PC-3 (cell line): ENCODE measurements at regions not wholly inside any gene's neighbourhood (a gene's known extent, or its start where the extent isn't known, plus 50 kb on each side); places are given as distances from the start of the nearest gene placed in this dataset.

Experiments used
- ATAC-seq: fragments of 200-7000 bp; cut with Tn5 transposase; 2 replicates; pipeline ENCODE4 v1.9.1; 2020; ENCODE audit warnings: mild to moderate bottlenecking, moderate library complexity
- BruUV-seq: library from RNA; stranded (reverse); fragments of 400-500 nt; replicated peaks from 2 replicates; lab custom pipeline; 2021; lab: Mats Ljungman, UMichigan
- CTCF ChIA-PET: fragments of 300-600 bp; sonication (Branson Sonifier 250); formaldehyde crosslinking; loops from one replicate; lab custom pipeline; 2022; ENCODE audit warnings: antibody characterized with exemption; lab: Charles Lee
- POLR2A ChIA-PET: fragments of 300-600 bp; sonication (Branson Sonifier 250); formaldehyde crosslinking; loops from one replicate; lab custom pipeline; 2022; ENCODE audit warnings: antibody characterized with exemption; ENCODE audit not compliant: unreplicated experiment; lab: Charles Lee
- DNase-seq: peaks from one replicate; pipeline ENCODE4 v3.0.0-alpha.2; 2015
- H2AFZ ChIP-seq: fragments of 300-600 bp; sonication (generic); 2 replicates; pipeline ENCODE4 v1.6.0; 2016; ENCODE audit warnings: antibody characterized with exemption, low read length
- H3F3A ChIP-seq: fragments of 300-600 bp; sonication (generic); one replicate; pipeline ENCODE4 v1.6.0; 2017; ENCODE audit warnings: antibody characterized with exemption, low read length, control low read depth, mild to moderate bottlenecking; ENCODE audit not compliant: unreplicated experiment
- H3K27ac ChIP-seq: fragments of 300-600 bp; sonication (generic); 2 replicates; pipeline ENCODE4 v1.5.1; 2016; ENCODE audit warnings: mild to moderate bottlenecking, low read length
- H3K27me3 ChIP-seq: fragments of 300-600 bp; sonication (generic); 2 replicates; pipeline ENCODE4 v1.6.1; 2016; ENCODE audit warnings: low read length, mixed read lengths
- H3K36me3 ChIP-seq: fragments of 300-600 bp; sonication (generic); 2 replicates; pipeline ENCODE4 v1.6.1; 2016; ENCODE audit warnings: low read depth, mixed run types, low read length, mixed read lengths
- H3K4me1 ChIP-seq: fragments of 300-600 bp; sonication (generic); 2 replicates; pipeline ENCODE4 v1.5.1; 2016; ENCODE audit warnings: low read length; ENCODE audit not compliant: insufficient read depth
- H3K4me2 ChIP-seq: fragments of 300-600 bp; sonication (generic); 2 replicates; pipeline ENCODE4 v1.6.0; 2016; ENCODE audit warnings: low read length
- H3K4me3 ChIP-seq: fragments of 300-600 bp; sonication (generic); 2 replicates; pipeline ENCODE4 v1.5.1; 2016; ENCODE audit warnings: mild to moderate bottlenecking, low read length, mixed read lengths
- H3K79me2 ChIP-seq: fragments of 300-600 bp; sonication (generic); 2 replicates; pipeline ENCODE4 v1.6.1; 2017; ENCODE audit warnings: low read length, mixed read lengths
- H3K9ac ChIP-seq: fragments of 300-600 bp; sonication (generic); 2 replicates; pipeline ENCODE4 v1.6.0; 2016; ENCODE audit warnings: mild to moderate bottlenecking, low read length
- H3K9me2 ChIP-seq: fragments of 300-600 bp; sonication (generic); replicated peaks from 2 replicates; pipeline ENCODE4 v1.6.1; 2016; ENCODE audit warnings: mixed run types, low read length, mixed read lengths
- H3K9me3 ChIP-seq: fragments of 300-600 bp; sonication (generic); 2 replicates; pipeline ENCODE4 v1.6.1; 2016; ENCODE audit warnings: low read length, mixed read lengths
- H4K20me1 ChIP-seq: fragments of 300-600 bp; sonication (generic); 2 replicates; pipeline ENCODE4 v1.6.1; 2016; ENCODE audit warnings: low read length, mixed read lengths
- EZH2 ChIP-seq: fragments of 300-600 bp; sonication (generic); IDR thresholded peaks from one replicate; pipeline ENCODE4 v1.6.1; 2017; ENCODE audit warnings: antibody characterized with exemption, mild to moderate bottlenecking, low read length; ENCODE audit not compliant: unreplicated experiment
- EZH2phosphoT487 ChIP-seq: fragments of 300-600 bp; sonication (generic); IDR thresholded peaks from 2 replicates; pipeline ENCODE4 v1.6.1; 2018; ENCODE audit warnings: mild to moderate bottlenecking, antibody characterized with exemption, low read length, borderline replicate concordance
- intact Hi-C: fragments of 100-400 bp; cut with micrococcal nuclease; formaldehyde crosslinking; loops from 2 replicates; pipeline ENCODE4 v1.9.0; 2023
- TF ChIP-seq, protein P1 (sequence below): fragments of 300-600 bp; sonication (generic); conservative IDR thresholded peaks from 2 replicates; pipeline ENCODE4 v1.5.1; 2017; ENCODE audit warnings: antibody characterized with exemption, low read depth, mild to moderate bottlenecking, low read length

GRCh38 chr3:106488331-106488730, 619.5 kb upstream of the CBLB start:
- Histone ChIP-seq H3K9me3 (no peaks in the 10 kb centered on the region), H3F3A (no peaks in the 10 kb centered on the region), H3K36me3 (no peaks in the 10 kb centered on the region), H3K9me2 (no peaks in the 10 kb centered on the region), H3K4me3 (no peak overlapping the region), H3K79me2 (no peaks in the 10 kb centered on the region), H3K9ac (no peak overlapping the region), H3K4me1 (no peaks in the 10 kb centered on the region), H4K20me1 (no peaks in the 10 kb centered on the region), H3K4me2 (no peak overlapping the region), H2AFZ (no peak overlapping the region), H3K27me3 (no peaks in the 10 kb centered on the region), H3K27ac (no peak overlapping the region)
- BruUV-seq = no TSS peak
- ChIA-PET CTCF (no interaction called here), POLR2A (no interaction called here)
- intact Hi-C loops = no loop called here
- DNase-seq (no peak), ATAC-seq (no peak)
- TF ChIP-seq EZH2 (no peak), EZH2phosphoT487 (no peak)
- TF ChIP-seq, protein P1, sequence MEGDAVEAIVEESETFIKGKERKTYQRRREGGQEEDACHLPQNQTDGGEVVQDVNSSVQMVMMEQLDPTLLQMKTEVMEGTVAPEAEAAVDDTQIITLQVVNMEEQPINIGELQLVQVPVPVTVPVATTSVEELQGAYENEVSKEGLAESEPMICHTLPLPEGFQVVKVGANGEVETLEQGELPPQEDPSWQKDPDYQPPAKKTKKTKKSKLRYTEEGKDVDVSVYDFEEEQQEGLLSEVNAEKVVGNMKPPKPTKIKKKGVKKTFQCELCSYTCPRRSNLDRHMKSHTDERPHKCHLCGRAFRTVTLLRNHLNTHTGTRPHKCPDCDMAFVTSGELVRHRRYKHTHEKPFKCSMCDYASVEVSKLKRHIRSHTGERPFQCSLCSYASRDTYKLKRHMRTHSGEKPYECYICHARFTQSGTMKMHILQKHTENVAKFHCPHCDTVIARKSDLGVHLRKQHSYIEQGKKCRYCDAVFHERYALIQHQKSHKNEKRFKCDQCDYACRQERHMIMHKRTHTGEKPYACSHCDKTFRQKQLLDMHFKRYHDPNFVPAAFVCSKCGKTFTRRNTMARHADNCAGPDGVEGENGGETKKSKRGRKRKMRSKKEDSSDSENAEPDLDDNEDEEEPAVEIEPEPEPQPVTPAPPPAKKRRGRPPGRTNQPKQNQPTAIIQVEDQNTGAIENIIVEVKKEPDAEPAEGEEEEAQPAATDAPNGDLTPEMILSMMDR = no peak

DNA sequence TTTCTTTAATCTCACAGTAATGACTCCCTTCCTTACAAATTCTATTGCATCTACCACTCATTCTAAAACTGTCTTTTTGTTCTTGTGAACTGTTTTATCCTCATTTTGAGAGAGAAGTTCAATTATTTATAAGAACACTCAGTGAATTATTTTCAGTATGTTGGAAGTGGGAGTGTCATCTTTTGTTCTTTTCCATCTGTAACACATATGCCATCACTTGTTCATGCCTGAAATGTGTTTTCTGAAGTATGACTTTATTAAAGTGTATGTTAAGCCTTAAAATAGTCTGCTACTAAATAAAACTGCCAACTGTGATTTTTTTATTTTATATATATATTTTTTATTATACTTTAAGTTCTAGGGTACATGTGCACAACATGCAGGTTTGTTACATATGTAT, 623.0 kb upstream of the CBLB start:
- Histone ChIP-seq H3K79me2 (no peaks in the 10 kb centered on the region), H3K36me3 (no peaks in the 10 kb centered on the region), H3K27me3 (no peaks in the 10 kb centered on the region), H3K9me3 (no peaks in the 10 kb centered on the region), H3K4me1 (no peaks in the 10 kb centered on the region), H2AFZ (no peak overlapping the region), H4K20me1 (no peaks in the 10 kb centered on the region), H3K9ac (no peak overlapping the region), H3F3A (no peaks in the 10 kb centered on the region), H3K27ac (no peak overlapping the region), H3K4me3 (no peak overlapping the region), H3K9me2 (no peaks in the 10 kb centered on the region), H3K4me2 (no peak overlapping the region)
- DNase-seq = no peak
- no TSS peak for BruUV-seq
- intact Hi-C loops = no loop called here
- ChIA-PET CTCF (no interaction called here), POLR2A (no interaction called here)
- ATAC-seq = no peak
- no peak for TF ChIP-seq EZH2phosphoT487
- TF ChIP-seq EZH2 = no peak
- TF ChIP-seq, protein P1 = no peak

DNA sequence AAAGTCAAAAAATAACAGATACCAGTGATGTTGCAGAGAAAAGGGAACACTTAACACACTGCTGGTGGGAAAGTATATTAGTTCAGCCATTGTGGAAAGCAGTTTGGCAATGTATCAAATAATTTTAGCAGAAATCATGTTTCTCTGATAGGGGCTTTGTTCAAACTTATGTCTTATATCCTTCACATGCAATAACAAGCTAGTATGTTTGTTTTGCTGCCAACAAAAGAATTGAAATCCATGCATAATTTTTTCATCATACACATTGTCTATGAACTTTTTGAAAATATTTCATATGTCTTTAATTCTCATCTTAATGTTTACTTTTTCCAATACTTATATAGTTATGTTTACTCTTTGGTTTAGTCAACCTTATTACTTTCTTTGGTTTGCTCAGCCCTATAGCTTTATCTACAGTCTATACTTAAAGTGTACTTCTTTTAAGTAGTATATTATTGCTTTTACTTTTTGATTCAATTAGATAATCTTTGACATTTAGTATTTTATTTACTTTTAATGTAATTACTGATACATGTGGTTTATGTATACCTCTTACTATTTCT, 639.6 kb upstream of the CBLB start:
- Histone ChIP-seq H3K27ac (no peak overlapping the region), H3K27me3 (no peaks in the 10 kb centered on the region), H3F3A (no peaks in the 10 kb centered on the region), H2AFZ (no peak overlapping the region), H3K9me2 (no peaks in the 10 kb centered on the region), H3K4me3 (no peak overlapping the region), H4K20me1 (no peaks in the 10 kb centered on the region), H3K9ac (no peak overlapping the region), H3K36me3 (no peaks in the 10 kb centered on the region), H3K4me1 (peaks cover 15% of the 10 kb centered on the region; the same call in 1 of the 2 replicates), H3K79me2 (no peaks in the 10 kb centered on the region), H3K4me2 (0 out of 2 replicates have a peak overlapping the region, but pooled peaks have one; percentile 8), H3K9me3 (no peaks in the 10 kb centered on the region)
- ATAC-seq = peak; percentile 95
- ChIA-PET CTCF (no interaction called here), POLR2A (interaction anchor here (0.6 kb wide), 1 partner anchor 376 kb away, joined by 3 read pairs; no protein-coding TSS in a partner anchor)
- DNase-seq = peak; percentile 28
- TF ChIP-seq, protein P1 = no peak
- TF ChIP-seq EZH2 (no peak), EZH2phosphoT487 (no peak)
- intact Hi-C loops = loop anchor here (5.0 kb wide), 1 partner anchor 89 kb away; no protein-coding TSS in a partner anchor
- BruUV-seq = no TSS peak
